ENCODE measurements at regions not wholly inside any gene's neighbourhood (a gene's known extent, or its start where the extent isn't known, plus 50 kb on each side); places are given as distances from the start of the nearest gene placed in this dataset.

DNA sequence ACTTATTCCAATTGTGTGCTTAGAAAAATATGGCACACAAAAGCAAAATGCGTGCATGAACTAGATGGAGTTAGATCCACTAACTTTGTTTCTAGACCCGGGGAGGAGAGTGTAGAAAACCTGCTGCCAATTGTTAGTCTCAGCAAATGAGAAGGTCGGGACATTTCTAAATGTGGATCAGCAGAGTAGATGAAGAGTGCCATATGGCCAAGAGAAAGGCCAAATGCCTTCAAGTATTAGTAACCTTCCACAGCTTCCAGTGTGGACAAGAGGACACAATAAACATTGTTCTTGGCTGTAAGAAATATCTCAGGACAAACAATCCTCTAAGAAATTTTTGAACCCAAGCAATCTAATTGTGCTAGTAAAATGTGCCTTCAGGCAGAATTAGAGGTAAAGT is 690.3 kb downstream of the REEP3 start:
- no peak overlapping the region for H3K9ac ChIP-seq (ENCODE audit: low read length)
- no peaks in the 10 kb centered on the region for H3F3A ChIP-seq (ENCODE audit: insufficient read depth, low read length)
- TF ChIP-seq EZH2 (IDR thresholded peaks at IDR 0.05; ENCODE audit: borderline replicate concordance, low read length) = no peak
- TF ChIP-seq, protein P1, sequence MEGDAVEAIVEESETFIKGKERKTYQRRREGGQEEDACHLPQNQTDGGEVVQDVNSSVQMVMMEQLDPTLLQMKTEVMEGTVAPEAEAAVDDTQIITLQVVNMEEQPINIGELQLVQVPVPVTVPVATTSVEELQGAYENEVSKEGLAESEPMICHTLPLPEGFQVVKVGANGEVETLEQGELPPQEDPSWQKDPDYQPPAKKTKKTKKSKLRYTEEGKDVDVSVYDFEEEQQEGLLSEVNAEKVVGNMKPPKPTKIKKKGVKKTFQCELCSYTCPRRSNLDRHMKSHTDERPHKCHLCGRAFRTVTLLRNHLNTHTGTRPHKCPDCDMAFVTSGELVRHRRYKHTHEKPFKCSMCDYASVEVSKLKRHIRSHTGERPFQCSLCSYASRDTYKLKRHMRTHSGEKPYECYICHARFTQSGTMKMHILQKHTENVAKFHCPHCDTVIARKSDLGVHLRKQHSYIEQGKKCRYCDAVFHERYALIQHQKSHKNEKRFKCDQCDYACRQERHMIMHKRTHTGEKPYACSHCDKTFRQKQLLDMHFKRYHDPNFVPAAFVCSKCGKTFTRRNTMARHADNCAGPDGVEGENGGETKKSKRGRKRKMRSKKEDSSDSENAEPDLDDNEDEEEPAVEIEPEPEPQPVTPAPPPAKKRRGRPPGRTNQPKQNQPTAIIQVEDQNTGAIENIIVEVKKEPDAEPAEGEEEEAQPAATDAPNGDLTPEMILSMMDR (IDR thresholded peaks at IDR 0.05; ENCODE audit: low read length) = no peak
- no peaks in the 10 kb centered on the region for H3K4me1 ChIP-seq (ENCODE audit: insufficient read depth, low read length, severe bottlenecking)
- H4K20me1 ChIP-seq (ENCODE audit: insufficient read depth, low read length) = no peaks in the 10 kb centered on the region
- no peaks in the 10 kb centered on the region for H3K9me2 ChIP-seq (ENCODE audit: low read depth, low read length)
- H3K4me2 ChIP-seq (ENCODE audit: low read length) = no peak overlapping the region
- no peaks in the 10 kb centered on the region for H3K36me3 ChIP-seq (ENCODE audit: insufficient read depth, low read length)
- H3K4me3 ChIP-seq (ENCODE audit: low read depth, low read length, poor library complexity, severe bottlenecking) = no peak overlapping the region
- H3K27ac ChIP-seq (ENCODE audit: low read depth, low read length, poor library complexity, severe bottlenecking) = no peak overlapping the region
- no peaks in the 10 kb centered on the region for H3K9me3 ChIP-seq (ENCODE audit: low read length)
- H3K79me2 ChIP-seq (ENCODE audit: insufficient read depth, low read length) = no peaks in the 10 kb centered on the region
- H2AFZ ChIP-seq (ENCODE audit: low read length) = no peak overlapping the region
- H3K27me3 ChIP-seq (ENCODE audit: insufficient read depth, low read length) = no peaks in the 10 kb centered on the region

DNA sequence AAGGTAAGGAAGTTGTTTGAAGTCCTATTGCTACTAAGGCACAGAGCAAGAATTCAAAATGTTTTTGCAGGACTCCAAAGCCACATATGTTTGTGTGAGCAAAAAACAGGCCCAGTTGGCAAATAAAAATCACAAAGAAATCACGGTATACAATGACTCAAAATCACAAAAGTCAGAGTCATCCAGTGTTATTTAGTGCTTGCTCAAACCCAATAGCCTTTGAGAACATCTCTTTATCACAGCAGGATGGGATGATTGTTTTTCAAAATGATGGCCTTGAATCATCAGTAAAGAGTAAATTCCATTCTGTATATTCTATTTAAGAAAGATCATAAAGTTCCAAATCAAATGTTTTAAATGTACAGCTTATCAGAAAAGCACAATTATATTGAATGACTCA is 693.9 kb downstream of the REEP3 start:
- Histone ChIP-seq H4K20me1 (ENCODE audit: insufficient read depth, low read length) (no peaks in the 10 kb centered on the region), H3K4me2 (ENCODE audit: low read length) (no peak overlapping the region)
- TF ChIP-seq EZH2 (IDR thresholded peaks at IDR 0.05; ENCODE audit: borderline replicate concordance, low read length) = no peak
- TF ChIP-seq, protein P1 (IDR thresholded peaks at IDR 0.05; ENCODE audit: low read length) = no peak

DNA sequence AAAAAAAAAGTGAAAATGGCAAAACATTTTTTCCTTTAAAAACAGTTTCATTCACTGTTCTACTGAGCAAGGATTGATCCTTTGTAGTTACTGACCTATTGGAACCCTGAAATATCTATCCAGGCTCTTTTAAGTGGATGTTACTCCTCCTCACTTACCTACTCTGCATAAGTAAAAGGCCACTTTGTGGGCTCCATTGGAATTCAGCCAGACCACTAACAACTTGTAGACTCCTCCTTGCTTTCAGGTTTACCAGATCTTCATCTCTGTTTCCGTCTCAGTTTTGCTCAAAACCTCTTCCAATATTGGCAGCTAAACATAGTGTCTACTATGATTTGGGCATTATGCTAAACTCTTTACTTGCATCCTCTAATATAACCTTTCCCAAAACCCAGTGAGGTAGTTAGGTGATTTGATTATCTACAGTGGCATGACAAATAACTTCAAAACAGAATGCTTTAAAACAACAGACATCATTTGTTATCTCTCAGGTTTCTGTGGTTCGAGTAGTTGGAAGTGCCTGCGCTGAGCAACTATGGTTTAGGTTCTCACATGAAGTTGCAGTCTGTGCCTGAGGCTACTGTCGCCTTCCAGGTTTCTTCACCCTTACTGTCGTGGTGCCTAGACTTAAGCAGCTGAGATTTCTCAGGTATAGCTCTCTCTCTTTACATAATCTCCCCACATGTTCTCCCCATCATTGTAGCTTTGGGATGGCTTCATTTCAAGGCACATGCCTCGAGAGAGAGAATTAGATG is 698.2 kb downstream of the REEP3 start:
- H3K4me2 ChIP-seq (ENCODE audit: low read length) = no peak overlapping the region

More for the DNA sequence above, 693.9 kb downstream of the REEP3 start:
- Histone ChIP-seq H3K4me3 (ENCODE audit: low read depth, low read length, poor library complexity, severe bottlenecking) (no peak overlapping the region), H3K79me2 (ENCODE audit: insufficient read depth, low read length) (no peaks in the 10 kb centered on the region), H3K27ac (ENCODE audit: low read depth, low read length, poor library complexity, severe bottlenecking) (no peak overlapping the region), H3K9me2 (ENCODE audit: low read depth, low read length) (no peaks in the 10 kb centered on the region), H3K9ac (ENCODE audit: low read length) (no peak overlapping the region), H3K27me3 (ENCODE audit: insufficient read depth, low read length) (no peaks in the 10 kb centered on the region), H3F3A (ENCODE audit: insufficient read depth, low read length) (no peaks in the 10 kb centered on the region), H2AFZ (ENCODE audit: low read length) (no peak overlapping the region), H3K9me3 (ENCODE audit: low read length) (no peaks in the 10 kb centered on the region), H3K36me3 (ENCODE audit: insufficient read depth, low read length) (no peaks in the 10 kb centered on the region), H3K4me1 (ENCODE audit: insufficient read depth, low read length, severe bottlenecking) (no peaks in the 10 kb centered on the region)

More for the DNA sequence above, 698.2 kb downstream of the REEP3 start:
- TF ChIP-seq, protein P1 (IDR thresholded peaks at IDR 0.05; ENCODE audit: low read length) = no peak
- H3K36me3 ChIP-seq (ENCODE audit: insufficient read depth, low read length) = no peaks in the 10 kb centered on the region
- H4K20me1 ChIP-seq (ENCODE audit: insufficient read depth, low read length) = no peaks in the 10 kb centered on the region
- H3K27ac ChIP-seq (ENCODE audit: low read depth, low read length, poor library complexity, severe bottlenecking) = no peak overlapping the region
- H2AFZ ChIP-seq (ENCODE audit: low read length) = no peak overlapping the region
- H3K4me1 ChIP-seq (ENCODE audit: insufficient read depth, low read length, severe bottlenecking) = no peaks in the 10 kb centered on the region
- no peaks in the 10 kb centered on the region for H3K9me2 ChIP-seq (ENCODE audit: low read depth, low read length)
- no peaks in the 10 kb centered on the region for H3K27me3 ChIP-seq (ENCODE audit: insufficient read depth, low read length)
- no peak overlapping the region for H3K4me3 ChIP-seq (ENCODE audit: low read depth, low read length, poor library complexity, severe bottlenecking)
- 0 out of 2 replicates have a peak, but pooled peaks cover 4% of the 10 kb centered on the region for H3K9me3 ChIP-seq (ENCODE audit: low read length)
- no peak overlapping the region for H3K9ac ChIP-seq (ENCODE audit: low read length)
- no peaks in the 10 kb centered on the region for H3F3A ChIP-seq (ENCODE audit: insufficient read depth, low read length)
- no peaks in the 10 kb centered on the region for H3K79me2 ChIP-seq (ENCODE audit: insufficient read depth, low read length)
